Endothelial cell of hepatic sinusoid (primary cell): ENCODE measurements at regions not wholly inside any gene's neighbourhood (a gene's known extent, or its start where the extent isn't known, plus 50 kb on each side); places are given as distances from the start of the nearest gene placed in this dataset.

Experiments used
- in situ Hi-C: cut with HindIII; loops from 2 replicates; pipeline ENCODE4 v1.10.0; 2017; ENCODE audit warnings: low sequenced_read_pairs

- in situ Hi-C loops, result no loop called here
Measured at GRCh38 chr4:23355258-23355657, 534.6 kb downstream of the PPARGC1A start.

- in situ Hi-C loops, result no loop called here
Measured at GRCh38 chr4:23353200-23353599, 536.6 kb downstream of the PPARGC1A start.

GRCh38 chr4:23348789-23349498 is 540.9 kb downstream of the PPARGC1A start:
- in situ Hi-C loops, result no loop called here

GRCh38 chr4:23337292-23337691 is 552.6 kb downstream of the PPARGC1A start:
- in situ Hi-C loops, result no loop called here

GRCh38 chr4:23333946-23334878 is 555.6 kb downstream of the PPARGC1A start:
- in situ Hi-C loops, result no loop called here

- in situ Hi-C loops, result no loop called here
Measured at GRCh38 chr4:23333556-23333945, 556.3 kb downstream of the PPARGC1A start.

GRCh38 chr4:23332313-23332712 is 557.5 kb downstream of the PPARGC1A start:
- in situ Hi-C loops, result no loop called here

- in situ Hi-C loops, result no loop called here
Measured at GRCh38 chr4:23327120-23327519, 562.7 kb downstream of the PPARGC1A start.

- in situ Hi-C loops, result no loop called here
Measured at GRCh38 chr4:23324021-23324690, 565.7 kb downstream of the PPARGC1A start.

GRCh38 chr4:23323436-23323835 is 566.4 kb downstream of the PPARGC1A start:
- in situ Hi-C loops, result no loop called here

- in situ Hi-C loops, result no loop called here
Measured at GRCh38 chr4:23322732-23323131, 567.1 kb downstream of the PPARGC1A start.

- in situ Hi-C loops, result no loop called here
Measured at GRCh38 chr4:23320931-23321587, 568.8 kb downstream of the PPARGC1A start.

GRCh38 chr4:23312686-23313085 is 577.2 kb downstream of the PPARGC1A start:
- in situ Hi-C loops, result no loop called here

- in situ Hi-C loops, result no loop called here
Measured at GRCh38 chr4:23311983-23312382, 577.9 kb downstream of the PPARGC1A start.

GRCh38 chr4:23305026-23305425 is 584.8 kb downstream of the PPARGC1A start:
- in situ Hi-C loops, result no loop called here

- in situ Hi-C loops, result no loop called here
Measured at GRCh38 chr4:23298371-23298770, 591.5 kb downstream of the PPARGC1A start.

GRCh38 chr4:23297327-23297726 is 592.5 kb downstream of the PPARGC1A start:
- in situ Hi-C loops, result no loop called here

- in situ Hi-C loops, result no loop called here
Measured at GRCh38 chr4:23291139-23291538, 598.4 kb downstream of the GBA3 start.

GRCh38 chr4:23290656-23291055 is 597.9 kb downstream of the GBA3 start:
- in situ Hi-C loops, result no loop called here

- in situ Hi-C loops, result loop anchor here (5.0 kb wide), 1 partner anchor 52 kb away; no protein-coding TSS in a partner anchor
Measured at GRCh38 chr4:23279377-23279986, 586.7 kb downstream of the GBA3 start.
